H7 (cell line): ENCODE measurements at regions not wholly inside any gene's neighbourhood (a gene's known extent, or its start where the extent isn't known, plus 50 kb on each side); places are given as distances from the start of the nearest gene placed in this dataset.
"Not testable (repeated sequence)": the region's sequence is repeated elsewhere in the genome, so short reads cannot be mapped to it uniquely, and the experiment has no call there.

ENCODE experiments used
- DNase-seq: peaks from one replicate; pipeline ENCODE4 v3.0.0; 2012
- H3K27me3 ChIP-seq: 2 replicates; pipeline ENCODE4 v1.6.0; 2011; ENCODE audit warnings: mild to moderate bottlenecking, low read length; ENCODE audit not compliant: control insufficient read depth, insufficient read depth
- H3K36me3 ChIP-seq: replicated peaks from 2 replicates; pipeline ENCODE4 v1.5.1; 2011; ENCODE audit warnings: low read length; ENCODE audit not compliant: control insufficient read depth, insufficient read depth
- H3K4me3 ChIP-seq: 2 replicates; pipeline ENCODE4 v1.5.1; 2011; ENCODE audit warnings: low read depth, mild to moderate bottlenecking, control low read depth, low read length, moderate library complexity; ENCODE audit not compliant: insufficient read depth

GRCh38 chr5:117343726-117344125 lies 769.1 kb upstream of the SEMA6A start:
- not testable (repeated sequence) for DNase-seq, H3K27me3 ChIP-seq, H3K36me3 ChIP-seq
- peak overlapping the region; percentile 2; the same call in 1 of the 2 replicates for H3K4me3 ChIP-seq

DNA sequence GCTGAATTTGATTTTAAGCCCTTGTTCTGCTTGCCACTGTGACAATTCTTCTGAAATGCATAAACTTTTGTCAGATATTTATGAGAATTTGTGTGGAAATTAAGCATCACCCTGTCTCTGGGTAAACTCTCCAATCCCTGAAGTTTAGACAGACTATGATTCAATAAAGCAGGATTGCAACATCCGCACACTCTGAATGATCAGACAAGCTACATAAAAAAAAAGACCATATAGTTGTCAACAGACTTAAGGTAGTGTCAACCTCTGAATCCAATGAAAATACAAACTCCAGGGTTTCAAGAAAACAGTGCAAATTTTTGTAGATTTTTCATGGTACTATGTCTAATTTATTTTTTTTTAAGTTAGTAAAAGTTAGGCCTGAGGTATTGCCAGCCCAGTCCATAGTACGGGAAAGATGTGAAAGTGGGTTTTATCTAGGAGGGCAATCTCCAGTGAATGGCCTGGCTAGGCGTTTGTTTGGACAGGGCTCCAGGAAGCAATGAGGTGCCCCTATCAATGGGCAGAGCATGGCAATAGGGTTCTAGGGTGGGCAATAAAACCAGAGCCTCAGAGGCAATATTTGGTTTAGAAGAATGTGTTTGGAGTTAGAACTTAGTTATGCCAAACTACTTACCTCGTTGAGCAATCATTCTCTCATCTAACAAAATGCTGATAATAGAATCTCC lies 762.6 kb upstream of the SEMA6A start:
- Histone ChIP-seq H3K4me3 (no peak overlapping the region), H3K36me3 (no peaks in the 10 kb centered on the region), H3K27me3 (no peaks in the 10 kb centered on the region)
- DNase-seq = no peak

GRCh38 chr5:117336208-117336607 lies 761.6 kb upstream of the SEMA6A start:
- Histone ChIP-seq H3K36me3 (no peaks in the 10 kb centered on the region), H3K27me3 (no peaks in the 10 kb centered on the region)
- DNase-seq = no peak

DNA sequence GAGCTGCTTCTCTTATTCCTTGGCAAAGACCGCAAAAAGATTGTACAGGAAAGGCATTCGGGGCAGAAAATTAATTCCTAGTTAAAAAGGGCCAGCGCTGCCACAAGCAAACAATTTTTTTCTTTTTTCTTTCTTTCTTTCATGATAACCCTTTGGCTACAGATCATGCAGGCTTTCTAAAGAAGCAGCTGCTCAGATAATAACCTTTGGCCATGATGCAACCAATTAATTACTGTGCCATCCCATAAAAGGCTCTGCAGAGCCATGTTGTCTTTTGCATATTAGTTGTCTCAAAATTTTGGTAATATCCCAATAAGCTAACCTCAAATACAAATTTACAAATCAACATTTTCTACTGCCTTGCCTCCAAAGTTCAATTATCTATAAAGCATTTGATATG lies 758.4 kb upstream of the SEMA6A start:
- Histone ChIP-seq H3K36me3 (no peaks in the 10 kb centered on the region), H3K27me3 (no peaks in the 10 kb centered on the region), H3K4me3 (no peak overlapping the region)
- no peak for DNase-seq

More at GRCh38 chr5:117336208-117336607, 761.6 kb upstream of the SEMA6A start:
- no peak overlapping the region for H3K4me3 ChIP-seq

DNA sequence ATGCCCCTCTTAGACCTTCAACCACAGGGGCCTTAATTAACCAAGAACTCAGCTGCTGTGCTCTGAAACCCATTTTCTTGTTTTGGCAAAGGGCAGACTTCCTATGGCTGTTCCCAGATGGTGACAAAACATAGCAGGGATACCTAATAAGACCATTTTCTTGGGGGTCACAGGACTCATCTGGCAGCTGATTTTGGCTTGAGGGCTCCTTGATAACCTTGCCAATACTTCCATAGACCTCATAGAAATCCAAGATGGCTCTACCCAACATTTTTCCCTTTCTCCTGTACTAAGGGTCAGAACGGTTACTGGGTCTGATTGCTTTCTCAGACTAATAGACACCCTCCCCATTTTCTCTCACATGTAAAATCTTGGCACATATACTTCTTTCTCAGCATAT lies 757.7 kb upstream of the SEMA6A start:
- DNase-seq = no peak
- Histone ChIP-seq H3K4me3 (no peak overlapping the region), H3K27me3 (no peaks in the 10 kb centered on the region), H3K36me3 (no peaks in the 10 kb centered on the region)

DNA sequence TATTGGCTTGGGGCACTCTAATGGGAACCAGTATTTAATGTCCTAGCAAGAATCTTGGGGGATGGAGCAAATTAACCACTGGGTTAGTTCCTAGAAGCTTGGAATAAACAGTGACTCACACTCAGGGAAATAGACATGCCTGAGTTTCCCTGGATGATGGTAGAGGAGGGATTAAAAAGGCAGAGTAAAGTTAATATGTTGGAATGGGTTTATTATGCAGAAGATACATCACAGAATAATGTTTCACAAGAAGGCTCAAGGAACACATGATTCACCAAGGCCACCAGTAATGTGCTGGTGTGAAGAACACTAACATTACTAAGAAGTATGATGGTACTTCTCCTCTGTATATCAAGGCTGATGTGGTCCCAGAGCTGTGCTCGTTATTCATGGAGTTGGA lies 752.9 kb upstream of the SEMA6A start:
- no peak for DNase-seq
- Histone ChIP-seq H3K36me3 (no peaks in the 10 kb centered on the region), H3K4me3 (no peak overlapping the region), H3K27me3 (no peaks in the 10 kb centered on the region)

- Histone ChIP-seq H3K4me3 (no peak overlapping the region), H3K36me3 (no peaks in the 10 kb centered on the region), H3K27me3 (no peaks in the 10 kb centered on the region)
- DNase-seq = no peak
Observed at GRCh38 chr5:117326997-117327396, 752.4 kb upstream of the SEMA6A start.

- Histone ChIP-seq H3K27me3 (no peaks in the 10 kb centered on the region), H3K36me3 (no peaks in the 10 kb centered on the region), H3K4me3 (no peak overlapping the region)
- peak; percentile 15 for DNase-seq
Observed at GRCh38 chr5:117318528-117318927, 743.9 kb upstream of the SEMA6A start.

DNA sequence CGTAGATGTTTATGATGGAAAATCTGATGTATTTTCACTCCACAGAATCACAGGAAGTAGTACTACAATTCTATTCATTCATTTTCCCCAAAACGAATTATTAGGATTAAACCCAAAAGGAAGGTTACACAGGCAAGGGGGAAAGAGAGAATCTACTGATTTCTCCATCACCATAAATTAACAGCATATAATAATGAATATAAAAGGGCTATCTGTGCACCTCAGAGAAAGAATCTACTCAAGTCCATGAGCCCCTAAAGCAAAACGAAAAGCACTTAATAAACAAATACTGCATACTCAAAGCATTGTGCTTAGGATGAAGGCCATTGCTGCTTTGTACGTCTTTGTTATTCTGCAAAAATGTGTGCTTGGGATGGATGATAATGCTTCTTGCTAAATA lies 740.5 kb upstream of the SEMA6A start:
- H3K27me3 ChIP-seq = no peaks in the 10 kb centered on the region
- H3K36me3 ChIP-seq = no peaks in the 10 kb centered on the region
- H3K4me3 ChIP-seq = no peak overlapping the region
- DNase-seq = no peak

DNA sequence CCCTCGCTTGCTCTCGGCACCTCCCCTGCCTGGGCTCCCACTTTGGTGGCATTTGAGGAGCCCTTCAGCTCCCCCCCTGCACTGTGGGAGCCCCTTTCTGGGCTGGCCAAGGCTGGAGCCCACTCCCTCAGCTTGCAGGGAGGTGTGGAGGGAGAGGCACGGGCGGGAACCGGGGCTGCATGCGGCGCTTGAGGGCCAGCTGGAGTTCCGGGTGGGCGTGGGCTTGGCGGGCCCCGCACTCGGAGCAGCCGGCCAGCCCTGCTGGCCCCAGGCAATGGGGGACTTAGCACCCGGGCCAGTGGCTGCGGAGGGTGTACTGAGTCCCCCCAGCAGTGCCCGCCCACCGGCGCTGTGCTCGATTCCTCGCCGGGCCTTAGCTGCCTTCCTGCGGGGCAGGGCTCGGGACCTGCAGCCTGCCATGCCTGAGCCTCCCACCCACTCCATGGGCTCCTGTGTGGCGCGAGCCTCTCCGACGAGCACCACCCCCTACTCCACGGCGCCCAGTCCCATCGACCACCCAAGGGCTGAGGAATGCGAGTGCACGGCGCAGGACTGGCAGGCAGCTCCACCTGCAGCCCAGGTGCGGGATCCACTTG lies 730.0 kb upstream of the SEMA6A start:
- not testable (repeated sequence) for DNase-seq, H3K27me3 ChIP-seq, H3K36me3 ChIP-seq, H3K4me3 ChIP-seq

GRCh38 chr5:117302949-117303348 lies 728.3 kb upstream of the SEMA6A start:
- no peak for DNase-seq
- Histone ChIP-seq H3K4me3 (no peak overlapping the region), H3K36me3 (no peaks in the 10 kb centered on the region), H3K27me3 (no peaks in the 10 kb centered on the region)

DNA sequence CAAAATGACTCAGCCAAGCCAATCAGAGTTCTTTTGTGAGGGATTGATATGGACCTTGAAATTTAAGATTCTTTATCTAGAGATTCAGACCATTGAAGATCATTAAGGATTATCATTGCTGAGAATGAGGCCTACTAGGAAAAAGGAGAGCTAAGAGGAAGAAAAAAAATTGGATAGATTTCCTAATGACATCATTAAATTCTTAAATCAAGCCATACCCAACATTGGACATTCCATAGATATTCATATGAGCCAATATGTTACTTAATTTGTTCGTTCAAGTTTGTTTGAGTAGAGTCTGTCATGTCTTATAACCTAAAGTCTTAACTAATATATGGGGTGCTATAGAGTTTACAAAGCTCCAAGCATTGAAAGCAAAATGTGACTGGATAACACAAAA lies 727.9 kb upstream of the SEMA6A start:
- H3K4me3 ChIP-seq = no peak overlapping the region
- no peak for DNase-seq
- H3K27me3 ChIP-seq = no peaks in the 10 kb centered on the region
- no peaks in the 10 kb centered on the region for H3K36me3 ChIP-seq

DNA sequence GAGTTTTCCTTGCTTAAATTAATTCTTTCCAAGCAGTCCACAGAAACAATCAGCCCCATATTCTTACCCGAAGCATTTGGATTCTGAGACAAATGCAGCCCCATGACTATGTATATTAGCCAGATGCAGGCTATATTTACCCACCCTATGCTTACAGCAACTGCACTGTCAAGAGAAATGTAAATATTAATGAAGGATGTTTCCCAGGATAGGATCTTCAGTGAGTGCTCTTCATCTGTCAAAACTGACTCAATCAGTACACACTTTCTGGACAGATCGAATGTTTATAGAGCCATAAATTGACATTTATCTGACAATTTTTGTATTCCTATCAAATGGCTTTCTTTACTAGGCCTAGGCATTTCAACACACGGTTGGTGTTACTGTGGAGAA lies 725.3 kb upstream of the SEMA6A start:
- H3K4me3 ChIP-seq = no peak overlapping the region
- DNase-seq = no peak
- no peaks in the 10 kb centered on the region for H3K36me3 ChIP-seq
- no peaks in the 10 kb centered on the region for H3K27me3 ChIP-seq

DNA sequence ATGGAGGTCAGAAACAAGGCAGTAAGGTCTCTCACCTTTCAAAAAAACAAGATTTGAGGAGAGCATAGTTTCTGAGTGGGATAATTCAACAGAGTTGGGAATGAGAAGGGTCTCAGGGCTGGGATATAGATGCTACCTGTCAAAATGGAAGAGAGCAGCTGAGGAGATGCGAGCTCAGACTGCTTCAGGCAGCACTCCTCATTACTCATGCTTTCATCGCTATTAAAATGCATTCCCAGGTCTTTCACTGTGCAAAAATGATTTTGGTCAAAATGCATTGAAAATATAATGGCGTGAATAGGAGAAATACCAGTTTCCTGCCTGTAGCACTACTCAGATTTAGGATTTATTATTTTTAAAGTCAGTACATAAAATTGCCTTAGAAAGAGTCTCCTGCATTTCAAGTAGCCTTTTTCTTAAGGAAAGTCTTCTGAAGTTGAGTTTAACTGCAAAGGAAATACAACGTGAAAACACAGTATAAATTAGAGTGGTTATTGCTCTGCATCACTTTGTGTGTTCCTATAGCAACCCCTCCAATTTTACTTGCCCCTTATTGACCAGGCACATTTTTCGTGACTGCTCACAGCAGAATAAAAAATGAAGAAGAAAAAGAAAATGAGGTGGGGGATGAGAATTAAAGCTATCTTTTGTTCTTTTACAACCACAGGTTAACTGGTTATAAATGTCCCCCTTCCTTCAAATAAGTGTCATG lies 724.8 kb upstream of the SEMA6A start:
- Histone ChIP-seq H3K4me3 (no peak overlapping the region), H3K27me3 (no peaks in the 10 kb centered on the region), H3K36me3 (no peaks in the 10 kb centered on the region)
- no peak for DNase-seq

DNA sequence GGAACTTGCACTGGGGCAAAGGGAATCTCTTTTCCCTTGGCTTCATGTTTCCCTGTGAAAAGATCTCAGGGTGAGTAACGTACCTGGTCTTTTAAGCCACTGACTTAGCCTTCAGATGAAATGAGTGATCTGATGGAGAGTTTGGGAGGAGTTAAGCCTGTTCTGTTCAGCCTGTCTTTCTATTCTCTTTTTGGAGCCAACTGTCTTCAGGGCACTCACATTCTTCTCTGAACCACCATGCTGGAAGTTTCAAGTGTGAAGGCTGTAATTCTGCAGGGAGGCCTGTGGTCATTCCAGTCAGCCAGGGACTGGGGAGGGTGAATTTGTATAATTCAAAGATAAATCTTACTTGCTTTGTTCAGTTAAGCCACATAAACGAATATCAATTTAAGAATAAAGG lies 722.2 kb upstream of the SEMA6A start:
- no peaks in the 10 kb centered on the region for H3K27me3 ChIP-seq
- H3K36me3 ChIP-seq = no peaks in the 10 kb centered on the region
- no peak for DNase-seq
- no peak overlapping the region for H3K4me3 ChIP-seq
